ENCODE measurements at regions not wholly inside any gene's neighbourhood (a gene's known extent, or its start where the extent isn't known, plus 50 kb on each side); places are given as distances from the start of the nearest gene placed in this dataset.

- Histone ChIP-seq H3K9me3 (ENCODE audit: control insufficient read depth, insufficient read depth, low read depth, low read length) (peaks cover 8% of the 10 kb centered on the region; the same call in 1 of the 2 replicates), H3K4me3 (ENCODE audit: low read depth in 2 of 2, low read length in 2 of 2) (no peak overlapping the region), H3K27me3 (ENCODE audit: control insufficient read depth, insufficient read depth, low read length) (no peaks in the 10 kb centered on the region), H3K4me1 (ENCODE audit: control insufficient read depth, insufficient read depth, low read length) (no peaks in the 10 kb centered on the region), H3K36me3 (ENCODE audit: control insufficient read depth, insufficient read depth, low read length) (no peaks in the 10 kb centered on the region), H3K27ac (ENCODE audit: low read length) (no peak overlapping the region)
- no peak for DNase-seq (ENCODE audit: low read depth, low spot score)
- intact Hi-C loops (cut with micrococcal nuclease; ENCODE audit: unreplicated experiment) (no loop called here), in situ Hi-C loops (cut with HindIII; ENCODE audit: low pct_unique_long_range_greater_than_20kb, low sequenced_read_pairs) (no loop called here)
- POLR2A ChIA-PET: no interaction called here
- CTCF ChIA-PET: no interaction called here
- BruUV-seq (replicated peaks): no TSS peak
- no peak for ATAC-seq
- TF ChIP-seq SIN3A (IDR thresholded peaks at IDR 0.05; ENCODE audit: borderline replicate concordance, insufficient read depth, low read depth, low read length) (no peak), CTCF (IDR thresholded peaks at IDR 0.05) (no peak), REST (IDR thresholded peaks at IDR 0.05; ENCODE audit: insufficient read depth in 1 of 2, low read depth in 2 of 2, low read length in 1 of 2) (no peak), POLR2AphosphoS5 (IDR thresholded peaks at IDR 0.05; ENCODE audit: low read depth, low read length) (no peak), TCF7L2 (IDR thresholded peaks at IDR 0.05; ENCODE audit: low read depth, low read length) (no peak)
Observed at GRCh38 chr3:189117087-189117486, 54.7 kb upstream of the TPRG1 start.

GRCh38 chr3:189118896-189119295 lies 52.9 kb upstream of the TPRG1 start:
- ChIA-PET POLR2A (no interaction called here), CTCF (no interaction called here)
- Histone ChIP-seq H3K4me3 (ENCODE audit: low read depth in 2 of 2, low read length in 2 of 2) (no peak overlapping the region), H3K36me3 (ENCODE audit: control insufficient read depth, insufficient read depth, low read length) (no peaks in the 10 kb centered on the region), H3K4me1 (ENCODE audit: control insufficient read depth, insufficient read depth, low read length) (no peaks in the 10 kb centered on the region), H3K27me3 (ENCODE audit: control insufficient read depth, insufficient read depth, low read length) (peaks cover 7% of the 10 kb centered on the region; the same call in 1 of the 2 replicates), H3K9me3 (ENCODE audit: control insufficient read depth, insufficient read depth, low read depth, low read length) (peaks cover 8% of the 10 kb centered on the region; the same call in 1 of the 2 replicates), H3K27ac (ENCODE audit: low read length) (no peak overlapping the region)
- intact Hi-C loops (cut with micrococcal nuclease; ENCODE audit: unreplicated experiment): no loop called here
- ATAC-seq: no peak
- DNase-seq (ENCODE audit: low read depth, low spot score): no peak
- in situ Hi-C loops (cut with HindIII; ENCODE audit: low pct_unique_long_range_greater_than_20kb, low sequenced_read_pairs): no loop called here
- TF ChIP-seq POLR2AphosphoS5 (IDR thresholded peaks at IDR 0.05; ENCODE audit: low read depth, low read length): no peak
- no peak for TF ChIP-seq CTCF (IDR thresholded peaks at IDR 0.05)
- TF ChIP-seq SIN3A (IDR thresholded peaks at IDR 0.05; ENCODE audit: borderline replicate concordance, insufficient read depth, low read depth, low read length): no peak
- no peak for TF ChIP-seq REST (IDR thresholded peaks at IDR 0.05; ENCODE audit: insufficient read depth in 1 of 2, low read depth in 2 of 2, low read length in 1 of 2)
- BruUV-seq (replicated peaks): no TSS peak
